Neural cell (in vitro differentiated cells): ENCODE measurements at regions not wholly inside any gene's neighbourhood (a gene's known extent, or its start where the extent isn't known, plus 50 kb on each side); places are given as distances from the start of the nearest gene placed in this dataset.

Source experiments
- CTCF ChIP-seq: fragments of 450-650 bp; IDR thresholded peaks from 2 replicates; pipeline ENCODE4 v1.5.1; 2014; ENCODE audit warnings: antibody characterized with exemption, mild to moderate bottlenecking, moderate library complexity; ENCODE audit not compliant: poor library complexity, severe bottlenecking
- EP300 ChIP-seq: fragments of 450-650 bp; conservative IDR thresholded peaks from 2 replicates; pipeline ENCODE4 v1.6.1; 2014; ENCODE audit warnings: antibody characterized with exemption, mild to moderate bottlenecking, moderate library complexity; ENCODE audit not compliant: poor library complexity, severe bottlenecking
- EZH2 ChIP-seq: fragments of 200-600, 300-800 bp; shearing (Covaris generic), sonication (generic); IDR thresholded peaks from 2 replicates; pipeline ENCODE4 v1.6.1; 2014; ENCODE audit warnings: antibody characterized with exemption, low read length, borderline replicate concordance, mild to moderate bottlenecking; ENCODE audit not compliant: insufficient read depth, poor library complexity, severe bottlenecking
- POLR2AphosphoS5 ChIP-seq: IDR thresholded peaks from 2 replicates; pipeline ENCODE4 v1.6.1; 2012
- RAD21 ChIP-seq: fragments of 450-650 bp; conservative IDR thresholded peaks from 2 replicates; pipeline ENCODE4 v1.6.1; 2014; ENCODE audit warnings: antibody characterized with exemption, mild to moderate bottlenecking, moderate library complexity

GRCh38 chr10:78715435-78715834 is 353.3 kb upstream of the ZMIZ1 start:
- TF ChIP-seq EP300 (no peak), POLR2AphosphoS5 (no peak), CTCF (no peak), EZH2 (no peak), RAD21 (no peak)
